Osteocyte (in vitro differentiated cells): ENCODE measurements at regions not wholly inside any gene's neighbourhood (a gene's known extent, or its start where the extent isn't known, plus 50 kb on each side); places are given as distances from the start of the nearest gene placed in this dataset.
"Not testable (repeated sequence)": the region's sequence is repeated elsewhere in the genome, so short reads cannot be mapped to it uniquely, and the experiment has no call there.

Experiments
- DNase-seq: peaks from one replicate; pipeline ENCODE4 v3.0.0; 2021; ENCODE audit warnings: mixed read lengths; ENCODE audit not compliant: unreplicated experiment; ENCODE audit errors: extremely low spot score
- H3K27ac Mint-ChIP-seq: one replicate; pipeline ENCODE4 v1.8.0; 2021; ENCODE audit warnings: mild to moderate bottlenecking, mixed read lengths; ENCODE audit not compliant: unreplicated experiment
- H3K27me3 Mint-ChIP-seq: one replicate; pipeline ENCODE4 v1.8.0; 2021; ENCODE audit warnings: mixed read lengths; ENCODE audit not compliant: unreplicated experiment
- H3K36me3 Mint-ChIP-seq: one replicate; pipeline ENCODE4 v1.8.0; 2021; ENCODE audit warnings: mixed read lengths; ENCODE audit not compliant: unreplicated experiment
- H3K4me1 Mint-ChIP-seq: one replicate; pipeline ENCODE4 v1.8.0; 2021; ENCODE audit warnings: mixed read lengths; ENCODE audit not compliant: unreplicated experiment
- H3K4me3 Mint-ChIP-seq: one replicate; pipeline ENCODE4 v1.8.0; 2021; ENCODE audit warnings: mild to moderate bottlenecking, moderate library complexity, mixed read lengths; ENCODE audit not compliant: unreplicated experiment
- H3K9me3 Mint-ChIP-seq: one replicate; pipeline ENCODE4 v1.8.0; 2021; ENCODE audit warnings: mixed read lengths; ENCODE audit not compliant: unreplicated experiment
- TF ChIP-seq, protein P1 (sequence below): fragments of 200-600 bp; sonication (generic); IDR thresholded peaks from 2 replicates; pipeline ENCODE4 v1.5.0; 2021; ENCODE audit warnings: antibody characterized with exemption, mild to moderate bottlenecking, moderate library complexity

DNA sequence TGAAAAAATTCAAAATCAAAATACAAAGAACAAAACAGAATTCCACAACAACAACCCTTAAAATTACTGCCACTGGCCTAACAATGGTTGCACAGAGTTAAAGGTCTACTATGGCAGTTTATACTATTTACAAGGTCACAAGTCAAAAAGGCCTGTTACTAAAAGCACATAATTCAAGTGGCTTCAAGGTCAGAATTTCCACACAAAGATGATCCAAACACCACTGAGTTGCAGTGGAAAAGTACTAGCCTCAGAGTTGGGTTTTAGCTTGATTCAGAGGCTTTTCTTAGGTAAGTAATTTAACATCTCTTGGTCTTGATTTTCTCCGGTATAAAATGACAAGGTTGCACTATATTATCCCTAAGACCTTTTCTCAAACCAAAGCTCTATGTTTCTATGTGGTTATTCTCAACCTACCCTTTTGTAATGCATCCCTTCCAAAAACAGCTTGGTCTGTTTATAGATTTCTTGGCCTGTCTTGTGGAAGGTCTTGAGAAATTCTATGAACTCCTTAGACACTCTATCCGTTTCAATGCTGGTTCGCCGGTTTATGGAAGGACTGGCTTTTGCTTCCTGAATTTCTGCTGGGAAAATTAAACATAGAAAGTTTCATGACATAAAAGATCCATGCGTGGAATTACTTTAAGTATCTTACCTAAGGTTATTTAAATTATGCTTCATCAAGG lies 69.5 kb downstream of the MDH2 start:
- H3K36me3 Mint-ChIP-seq, H3K4me3 Mint-ChIP-seq, DNase-seq, H3K4me1 Mint-ChIP-seq, H3K27ac Mint-ChIP-seq, H3K9me3 Mint-ChIP-seq: not testable (repeated sequence)
- H3K27me3 Mint-ChIP-seq = peaks cover 10% of the 10 kb centered on the region

DNA sequence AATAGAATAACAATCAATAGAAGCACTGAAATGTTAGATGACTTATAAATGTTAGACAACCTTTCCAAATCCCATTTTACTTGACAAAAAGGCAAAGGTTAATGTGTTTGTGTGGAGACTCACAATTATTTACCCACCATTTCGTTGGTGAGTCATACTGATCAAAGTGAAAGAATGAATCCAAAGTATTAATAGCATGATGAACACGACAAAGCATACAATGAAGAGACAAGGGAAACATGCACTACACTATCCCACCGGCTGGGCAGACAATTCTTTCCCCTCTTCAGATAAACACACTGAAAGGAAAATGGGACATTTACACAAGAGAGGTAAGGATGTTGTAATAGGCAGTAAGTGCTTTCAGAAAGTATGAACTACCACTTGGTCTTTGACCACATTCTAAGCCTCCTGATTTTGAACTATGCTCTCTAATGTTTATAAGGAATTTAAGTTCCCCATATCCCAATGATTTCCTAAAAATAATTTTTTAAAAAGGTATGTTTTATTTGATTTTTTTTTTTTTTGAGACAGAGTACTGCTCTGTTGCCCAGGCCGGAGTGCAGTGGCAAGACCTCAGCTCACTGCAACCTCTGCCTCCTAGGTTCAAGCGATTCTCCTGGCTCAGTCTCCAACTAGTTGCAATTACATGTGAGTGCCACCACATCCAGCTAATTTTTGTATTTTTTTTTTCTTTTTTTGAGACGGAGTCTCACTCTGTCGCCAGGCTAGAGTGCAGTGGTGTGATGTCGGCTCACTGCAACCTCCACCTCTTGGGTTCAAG lies 70.5 kb downstream of the MDH2 start:
- not testable (repeated sequence) for H3K27ac Mint-ChIP-seq, H3K36me3 Mint-ChIP-seq, DNase-seq, H3K4me1 Mint-ChIP-seq, H3K9me3 Mint-ChIP-seq, H3K4me3 Mint-ChIP-seq
- peaks cover 10% of the 10 kb centered on the region for H3K27me3 Mint-ChIP-seq

DNA sequence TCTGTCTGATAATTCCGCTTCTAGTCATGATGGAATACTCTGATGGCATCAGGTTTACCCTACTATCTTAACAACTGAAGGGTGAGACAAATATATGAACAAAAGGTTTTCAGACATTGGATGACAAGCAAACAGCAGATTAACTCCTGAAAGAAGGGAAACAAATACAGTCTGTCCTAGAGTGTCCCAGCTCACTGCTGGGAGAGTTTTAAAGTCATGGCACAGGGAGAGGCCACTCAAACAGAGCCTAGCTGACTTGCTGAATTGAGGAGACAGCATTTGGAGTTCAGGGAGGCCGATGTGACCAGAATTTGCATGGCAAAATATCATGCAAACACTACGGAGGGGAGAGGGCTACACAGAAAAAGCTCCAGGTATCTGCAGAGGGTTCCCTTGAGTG lies 73.1 kb downstream of the MDH2 start:
- DNase-seq = no peak
- TF ChIP-seq, protein P1, sequence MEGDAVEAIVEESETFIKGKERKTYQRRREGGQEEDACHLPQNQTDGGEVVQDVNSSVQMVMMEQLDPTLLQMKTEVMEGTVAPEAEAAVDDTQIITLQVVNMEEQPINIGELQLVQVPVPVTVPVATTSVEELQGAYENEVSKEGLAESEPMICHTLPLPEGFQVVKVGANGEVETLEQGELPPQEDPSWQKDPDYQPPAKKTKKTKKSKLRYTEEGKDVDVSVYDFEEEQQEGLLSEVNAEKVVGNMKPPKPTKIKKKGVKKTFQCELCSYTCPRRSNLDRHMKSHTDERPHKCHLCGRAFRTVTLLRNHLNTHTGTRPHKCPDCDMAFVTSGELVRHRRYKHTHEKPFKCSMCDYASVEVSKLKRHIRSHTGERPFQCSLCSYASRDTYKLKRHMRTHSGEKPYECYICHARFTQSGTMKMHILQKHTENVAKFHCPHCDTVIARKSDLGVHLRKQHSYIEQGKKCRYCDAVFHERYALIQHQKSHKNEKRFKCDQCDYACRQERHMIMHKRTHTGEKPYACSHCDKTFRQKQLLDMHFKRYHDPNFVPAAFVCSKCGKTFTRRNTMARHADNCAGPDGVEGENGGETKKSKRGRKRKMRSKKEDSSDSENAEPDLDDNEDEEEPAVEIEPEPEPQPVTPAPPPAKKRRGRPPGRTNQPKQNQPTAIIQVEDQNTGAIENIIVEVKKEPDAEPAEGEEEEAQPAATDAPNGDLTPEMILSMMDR = no peak
- Mint-ChIP-seq H3K36me3 (no peaks in the 10 kb centered on the region), H3K4me1 (no peaks in the 10 kb centered on the region), H3K27ac (no peak overlapping the region), H3K27me3 (peaks cover 10% of the 10 kb centered on the region), H3K4me3 (no peak overlapping the region), H3K9me3 (no peaks in the 10 kb centered on the region)

DNA sequence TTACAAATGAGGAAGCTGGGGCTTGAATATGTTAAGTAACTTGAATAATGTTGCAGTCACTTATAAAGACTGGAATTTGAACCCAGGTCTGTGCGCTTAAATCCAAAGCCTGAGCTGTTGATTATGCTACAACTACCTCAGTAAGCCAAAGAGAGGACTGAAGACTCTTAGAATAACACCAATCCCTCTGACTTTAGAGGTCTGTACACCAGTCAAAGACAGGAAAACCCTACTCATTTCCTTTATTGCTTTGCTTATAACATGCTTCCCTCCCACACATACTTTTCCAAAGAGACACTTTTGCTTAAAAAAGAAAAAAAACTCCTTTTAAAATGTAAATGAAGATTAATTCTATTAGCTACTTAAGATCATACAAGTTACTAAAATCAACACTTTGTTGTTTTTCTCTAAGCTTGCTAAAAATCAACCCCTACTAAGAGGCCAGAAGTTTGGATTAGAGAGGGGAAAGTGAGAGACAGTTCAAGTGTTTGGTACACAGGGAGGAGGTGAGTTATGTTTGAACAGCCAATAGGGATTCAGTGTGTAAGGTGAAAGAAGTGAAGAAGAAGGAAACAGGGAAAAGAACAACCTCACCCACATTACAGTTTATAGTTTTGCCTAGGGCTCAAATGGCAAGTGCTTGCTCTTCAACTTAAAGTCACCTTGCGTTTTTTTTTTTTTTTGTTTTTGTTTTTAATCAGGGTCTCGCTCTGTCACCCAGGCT lies 74.8 kb downstream of the MDH2 start:
- Mint-ChIP-seq H3K4me3 (no peak overlapping the region), H3K27ac (no peak overlapping the region), H3K36me3 (no peaks in the 10 kb centered on the region), H3K4me1 (no peaks in the 10 kb centered on the region), H3K9me3 (no peaks in the 10 kb centered on the region), H3K27me3 (peaks cover 10% of the 10 kb centered on the region)
- TF ChIP-seq, protein P1 = no peak
- no peak for DNase-seq

DNA sequence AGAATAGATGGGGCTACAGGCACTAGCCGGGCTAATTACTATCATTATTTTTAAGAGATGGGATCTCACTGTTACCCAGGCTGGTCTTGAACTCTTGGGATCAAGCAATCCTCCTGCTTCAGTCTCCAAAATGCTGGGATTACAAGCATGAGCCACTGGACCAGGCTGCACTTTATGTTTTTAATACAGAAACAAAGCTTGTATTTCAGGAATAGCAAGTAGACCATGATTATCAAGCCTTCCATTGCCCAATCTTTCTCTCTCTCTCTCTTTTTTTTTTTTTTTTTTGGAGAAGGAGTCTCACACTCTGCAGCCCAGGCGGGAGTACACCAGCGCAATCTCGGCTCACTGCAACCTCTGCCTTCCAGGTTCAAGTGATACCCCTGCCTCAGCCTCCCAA lies 75.4 kb downstream of the MDH2 start:
- no peaks in the 10 kb centered on the region for H3K4me1 Mint-ChIP-seq
- peaks cover 15% of the 10 kb centered on the region for H3K27me3 Mint-ChIP-seq
- H3K36me3 Mint-ChIP-seq = no peaks in the 10 kb centered on the region
- H3K27ac Mint-ChIP-seq = no peak overlapping the region
- no peaks in the 10 kb centered on the region for H3K9me3 Mint-ChIP-seq
- DNase-seq = no peak
- TF ChIP-seq, protein P1 = no peak
- H3K4me3 Mint-ChIP-seq = no peak overlapping the region

DNA sequence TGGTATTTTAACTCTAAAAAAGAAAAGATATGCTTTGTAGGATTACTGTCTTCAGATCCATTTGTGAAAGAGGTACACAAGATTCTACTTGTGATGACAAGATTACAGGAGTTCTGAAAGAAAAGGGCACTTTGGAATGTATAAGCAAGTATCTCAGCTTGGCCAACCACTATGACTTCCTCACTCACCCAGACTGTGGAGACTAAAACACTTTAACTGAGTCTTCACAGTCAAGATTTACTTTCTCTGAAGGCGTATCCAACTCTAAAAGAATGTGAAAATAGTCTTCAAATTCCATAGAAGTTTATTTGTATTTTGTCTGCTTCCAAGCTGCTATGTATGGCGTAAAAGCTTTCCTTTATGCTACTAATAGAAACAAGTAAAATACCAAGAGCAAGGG lies 76.1 kb upstream of the SRRM3 start:
- no peaks in the 10 kb centered on the region for H3K9me3 Mint-ChIP-seq
- peaks cover 19% of the 10 kb centered on the region for H3K27me3 Mint-ChIP-seq
- no peaks in the 10 kb centered on the region for H3K4me1 Mint-ChIP-seq
- H3K27ac Mint-ChIP-seq = no peak overlapping the region
- TF ChIP-seq, protein P1 = no peak
- H3K36me3 Mint-ChIP-seq = no peaks in the 10 kb centered on the region
- no peak overlapping the region for H3K4me3 Mint-ChIP-seq
- DNase-seq = no peak
